Tibial artery (tissue), 4 donors: ENCODE measurements at regions not wholly inside any gene's neighbourhood (a gene's known extent, or its start where the extent isn't known, plus 50 kb on each side); places are given as distances from the start of the nearest gene placed in this dataset.

Experiments
- DNase-seq, 2 donors: peaks; one replicate each; pipeline ENCODE4 v3.0.0-alpha.2; 2019
- H3K27ac ChIP-seq, 2 donors: fragments of 200-600 bp; sonication (generic) in 1 of 2; 1 replicate in 1 of 2; 2 replicates in 1 of 2; pipeline ENCODE4 v1.5.1; 2018 to 2019; ENCODE audit warnings: mild to moderate bottlenecking in 1 of 2
- H3K27me3 ChIP-seq, 2 donors: fragments of 200-600 bp; sonication (generic) in 1 of 2; one replicate each; pipeline versions ENCODE4 v1.5.1 to v1.6.0; 2016 to 2019
- H3K36me3 ChIP-seq, 3 donors: fragments of 200-600 bp; sonication (generic) in 2 of 3; one replicate each; pipeline ENCODE4 v1.5.1; 2016 to 2019; ENCODE audit warnings: mild to moderate bottlenecking in 2 of 3
- H3K4me1 ChIP-seq, 4 donors: fragments of 200-600 bp; sonication (generic) in 2 of 4; 1 replicate in 3 of 4; 2 replicates in 1 of 4; pipeline ENCODE4 v1.5.1; 2016 to 2019
- H3K4me3 ChIP-seq, 2 donors: fragments of 200-600 bp; sonication (generic) in 1 of 2; 1 replicate in 1 of 2; 2 replicates in 1 of 2; pipeline ENCODE4 v1.5.1; 2018 to 2019; ENCODE audit warnings: mild to moderate bottlenecking in 2 of 2
- H3K9me3 ChIP-seq, 3 donors: fragments of 200-600 bp; sonication (generic) in 1 of 3; one replicate each; pipeline ENCODE4 v1.5.1; 2016 to 2019
- CTCF ChIP-seq, 2 experiments: fragments of 200-600 bp in 1 of 2; fragments of 450-650 bp in 1 of 2; IDR thresholded peaks; one replicate each; pipeline ENCODE4 v1.5.1; 2017 to 2019; ENCODE audit warnings: antibody characterized with exemption in 2 of 2, mild to moderate bottlenecking in 1 of 2, moderate library complexity in 1 of 2
- intact Hi-C: fragments of 100-400 bp; cut with DNase I; formaldehyde crosslinking; loops from one replicate; pipeline ENCODE4 v1.15.0; 2023; ENCODE audit warnings: low total_unique reads

- H3K4me1 ChIP-seq, result peaks cover 0 to 34% (median 27%) of the 10 kb centered on the region in 4 donors
- H3K27me3 ChIP-seq, result no peaks in the 10 kb centered on the region
- no peaks in the 10 kb centered on the region for H3K9me3 ChIP-seq
- no peak for TF ChIP-seq CTCF (IDR thresholded peaks at IDR 0.05)
- no peak overlapping the region for H3K4me3 ChIP-seq
- no peaks in the 10 kb centered on the region for H3K36me3 ChIP-seq
- H3K27ac ChIP-seq, result no peak overlapping the region
- intact Hi-C loops, result no loop called here
- DNase-seq, result no peak
Measured at GRCh38 chr16:13791095-13791494, 128.9 kb upstream of the ERCC4 start.

DNA sequence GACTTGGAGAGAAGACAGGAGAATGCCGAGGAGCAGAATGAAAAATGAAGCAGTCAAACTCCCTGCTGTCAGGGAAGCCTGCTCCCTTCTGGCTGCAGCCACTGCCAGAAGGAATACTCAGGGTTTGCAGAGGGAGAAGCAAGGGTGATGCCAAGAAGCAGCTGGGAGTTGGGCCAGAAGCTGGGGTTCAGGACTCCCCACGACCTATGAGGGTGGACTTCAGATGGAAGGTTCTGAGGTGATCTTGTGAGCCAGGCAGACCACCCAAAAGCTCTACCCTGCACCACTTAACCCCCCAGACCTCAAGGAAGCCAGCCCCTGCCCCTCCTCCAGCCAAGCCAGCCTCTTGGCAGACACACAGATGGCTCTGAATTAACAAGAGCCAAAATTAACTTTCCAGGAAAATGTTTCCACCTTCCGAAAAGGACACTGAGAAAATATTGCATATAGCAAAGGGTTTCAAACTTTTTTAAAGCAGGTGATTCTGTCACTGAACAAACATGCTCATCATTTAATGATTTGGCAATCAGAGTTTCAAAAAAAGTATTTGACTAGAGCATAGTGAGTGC lies 126.0 kb upstream of the ERCC4 start:
- Histone ChIP-seq H3K36me3 (no peaks in the 10 kb centered on the region), H3K4me3 (no peak overlapping the region), H3K27ac (peak overlapping the region; percentile 14 to 36), H3K27me3 (no peaks in the 10 kb centered on the region), H3K9me3 (no peaks in the 10 kb centered on the region), H3K4me1 (peaks cover 0 to 35% (median 28%) of the 10 kb centered on the region in 4 donors)
- DNase-seq, result peak; percentile 21 to 64
- TF ChIP-seq CTCF (IDR thresholded peaks at IDR 0.05), result no peak
- intact Hi-C loops, result no loop called here

DNA sequence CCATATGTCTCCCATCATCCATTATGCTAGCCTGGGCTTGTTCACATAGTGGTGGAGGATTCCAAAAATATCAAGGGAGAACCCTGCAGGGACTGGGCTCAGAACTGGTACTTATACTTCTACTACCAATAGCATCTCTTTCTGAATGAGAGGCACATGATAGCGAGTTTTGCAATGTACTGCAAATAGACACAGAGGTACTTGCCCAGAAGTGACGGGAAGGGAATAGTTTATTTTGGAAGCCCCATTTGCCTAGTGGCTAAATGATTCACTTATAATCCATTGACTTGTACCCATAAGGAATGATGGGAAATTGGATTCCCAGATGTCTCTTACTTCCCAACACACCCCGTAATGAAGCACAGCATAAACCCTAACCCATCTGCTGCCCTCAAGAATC lies 124.8 kb upstream of the ERCC4 start:
- no peak for TF ChIP-seq CTCF (IDR thresholded peaks at IDR 0.05)

DNA sequence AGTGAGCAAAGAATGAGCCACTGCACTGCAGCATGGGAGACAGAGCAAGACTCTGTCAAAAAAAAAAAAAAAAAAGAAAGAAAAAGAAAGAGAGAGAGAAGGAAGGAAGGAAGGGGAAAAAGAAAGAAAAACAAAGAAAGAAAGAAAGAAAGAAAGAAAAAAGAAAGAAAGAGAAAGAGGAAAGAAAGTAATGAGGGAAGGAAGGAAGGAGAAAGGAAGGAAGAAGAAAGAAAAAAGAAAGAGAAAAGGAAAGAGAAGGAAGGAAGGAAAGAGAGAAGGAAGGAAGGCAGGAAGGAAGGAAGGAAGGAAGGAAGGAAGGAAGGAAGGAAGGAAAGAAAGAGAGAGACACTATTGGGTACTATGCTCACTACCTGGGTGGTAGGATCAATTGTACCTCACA lies 122.2 kb upstream of the ERCC4 start:
- no peak overlapping the region for H3K27ac ChIP-seq
- H3K9me3 ChIP-seq, result no peaks in the 10 kb centered on the region

More for the DNA sequence above, 124.8 kb upstream of the ERCC4 start:
- no peaks in the 10 kb centered on the region for H3K27me3 ChIP-seq
- intact Hi-C loops, result no loop called here
- peaks cover 0 to 35% (median 28%) of the 10 kb centered on the region in 4 donors for H3K4me1 ChIP-seq
- no peak overlapping the region for H3K4me3 ChIP-seq
- peak in 1 of 2 donors; percentile 20 for DNase-seq
- peak overlapping the region; percentile 36 to 42 for H3K27ac ChIP-seq
- H3K9me3 ChIP-seq, result no peaks in the 10 kb centered on the region
- H3K36me3 ChIP-seq, result no peaks in the 10 kb centered on the region

GRCh38 chr16:13798211-13798610 lies 121.7 kb upstream of the ERCC4 start:
- Histone ChIP-seq H3K4me1 (peaks cover 0 to 31% (median 26%) of the 10 kb centered on the region in 4 donors), H3K4me3 (no peak overlapping the region), H3K27ac (no peak overlapping the region), H3K36me3 (no peaks in the 10 kb centered on the region), H3K9me3 (no peaks in the 10 kb centered on the region), H3K27me3 (no peaks in the 10 kb centered on the region)
- no peak for DNase-seq
- intact Hi-C loops, result no loop called here
- TF ChIP-seq CTCF (IDR thresholded peaks at IDR 0.05), result no peak

More for the DNA sequence above, 122.2 kb upstream of the ERCC4 start:
- intact Hi-C loops, result no loop called here
- peaks cover 0 to 35% (median 28%) of the 10 kb centered on the region in 4 donors for H3K4me1 ChIP-seq
- H3K4me3 ChIP-seq, result no peak overlapping the region
- H3K36me3 ChIP-seq, result no peaks in the 10 kb centered on the region
- no peaks in the 10 kb centered on the region for H3K27me3 ChIP-seq
- TF ChIP-seq CTCF (IDR thresholded peaks at IDR 0.05), result no peak
- no peak for DNase-seq

DNA sequence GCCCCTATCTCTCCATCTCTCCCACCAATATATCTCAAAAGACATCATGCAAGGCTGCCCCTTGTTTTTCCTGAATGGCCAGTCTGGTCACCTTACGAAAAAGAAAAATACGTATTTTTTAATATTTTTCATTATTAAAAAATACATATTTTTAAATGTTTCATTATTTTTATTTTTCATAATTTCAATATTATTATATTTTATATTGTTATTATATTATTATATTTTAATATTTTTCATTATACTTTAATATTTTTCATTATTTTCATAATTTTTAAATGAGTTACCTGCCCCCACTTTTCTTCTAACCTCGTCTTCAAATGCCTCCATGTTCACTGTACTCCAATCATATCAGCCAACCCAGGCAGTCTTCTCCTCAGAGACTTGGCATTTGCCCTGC lies 116.0 kb upstream of the ERCC4 start:
- no peak for DNase-seq
- Histone ChIP-seq H3K27ac (no peak overlapping the region), H3K9me3 (no peaks in the 10 kb centered on the region), H3K27me3 (no peaks in the 10 kb centered on the region), H3K4me3 (no peak overlapping the region), H3K36me3 (no peaks in the 10 kb centered on the region), H3K4me1 (no peaks in the 10 kb centered on the region)
- TF ChIP-seq CTCF (IDR thresholded peaks at IDR 0.05), result no peak
- intact Hi-C loops, result no loop called here
